ENCODE measurements at regions not wholly inside any gene's neighbourhood (a gene's known extent, or its start where the extent isn't known, plus 50 kb on each side); places are given as distances from the start of the nearest gene placed in this dataset.

- TF ChIP-seq EZH2 (IDR thresholded peaks at IDR 0.05; ENCODE audit: insufficient read depth, poor library complexity, severe bottlenecking) = no peak
- no peak for TF ChIP-seq EZH2phosphoT487 (IDR thresholded peaks at IDR 0.05; ENCODE audit: insufficient read depth, low read depth)
Measured at GRCh38 chr16:59356709-59357108, 622.6 kb upstream of the GOT2 start.
